Neural progenitor cell (in vitro differentiated cells): ENCODE measurements at regions not wholly inside any gene's neighbourhood (a gene's known extent, or its start where the extent isn't known, plus 50 kb on each side); places are given as distances from the start of the nearest gene placed in this dataset.

ENCODE experiments used
- DNase-seq: peaks from one replicate; pipeline ENCODE4 v3.0.0-alpha.2; 2016; ENCODE audit warnings: low spot score
- H2AFZ ChIP-seq: fragments of 200-600 bp; sonication (generic); replicated peaks from 2 replicates; pipeline ENCODE4 v1.6.1; 2016; ENCODE audit warnings: antibody characterized with exemption
- H3F3A ChIP-seq: fragments of 200-600 bp; sonication (generic); 2 replicates; pipeline ENCODE4 v1.6.1; 2016; ENCODE audit warnings: antibody characterized with exemption, low read depth
- H3K27ac ChIP-seq: fragments of 200-600 bp; sonication (generic); 2 replicates; pipeline ENCODE4 v1.5.1; 2016; ENCODE audit warnings: mild to moderate bottlenecking
- H3K27me3 ChIP-seq: fragments of 200-600 bp; sonication (generic); 2 replicates; pipeline ENCODE4 v1.6.1; 2016; ENCODE audit warnings: mild to moderate bottlenecking, moderate library complexity
- H3K36me3 ChIP-seq: fragments of 200-600 bp; sonication (generic); 2 replicates; pipeline ENCODE4 v1.5.1; 2016
- H3K4me1 ChIP-seq: fragments of 200-600 bp; sonication (generic); 2 replicates; pipeline ENCODE4 v1.6.1; 2016; ENCODE audit warnings: mixed run types
- H3K4me2 ChIP-seq: fragments of 200-600 bp; sonication (generic); 2 replicates; pipeline ENCODE4 v1.6.1; 2016
- H3K4me3 ChIP-seq: fragments of 200-600 bp; sonication (generic); 2 replicates; pipeline ENCODE4 v1.5.1; 2016
- H3K79me2 ChIP-seq: fragments of 200-600 bp; sonication (generic); 2 replicates; pipeline ENCODE4 v1.6.1; 2016; ENCODE audit warnings: low read depth
- H3K9ac ChIP-seq: fragments of 200-600 bp; sonication (generic); 2 replicates; pipeline ENCODE4 v1.6.1; 2016
- H3K9me3 ChIP-seq: fragments of 200-600 bp; sonication (generic); 2 replicates; pipeline ENCODE4 v1.5.1; 2016; ENCODE audit warnings: low read depth
- H4K20me1 ChIP-seq: fragments of 200-600 bp; sonication (generic); 2 replicates; pipeline ENCODE4 v1.6.1; 2016; ENCODE audit warnings: low read depth
- H3K27ac Mint-ChIP-seq: 3 replicates; pipeline ENCODE4 v1.8.0; 2021; ENCODE audit warnings: mixed read lengths
- H3K27me3 Mint-ChIP-seq: 2 replicates; pipeline ENCODE4 v1.8.0; 2022; ENCODE audit warnings: low read depth, mild to moderate bottlenecking, inconsistent platforms, moderate library complexity, mixed read lengths; ENCODE audit not compliant: insufficient read depth
- H3K36me3 Mint-ChIP-seq: 3 replicates; pipeline ENCODE4 v1.8.0; 2021; ENCODE audit warnings: mixed read lengths
- H3K4me1 Mint-ChIP-seq: 3 replicates; pipeline ENCODE4 v1.8.0; 2021; ENCODE audit warnings: mixed read lengths
- H3K4me3 Mint-ChIP-seq: 3 replicates; pipeline ENCODE4 v1.8.0; 2021; ENCODE audit warnings: mild to moderate bottlenecking, moderate library complexity, mixed read lengths
- H3K9me3 Mint-ChIP-seq: 3 replicates; pipeline ENCODE4 v1.8.0; 2020; ENCODE audit warnings: mixed read lengths
- EZH2 ChIP-seq: fragments of 200-600 bp; sonication (generic); IDR thresholded peaks from 2 replicates; pipeline ENCODE4 v1.6.1; 2017; ENCODE audit warnings: antibody characterized with exemption, mild to moderate bottlenecking, moderate library complexity
- EZH2phosphoT487 ChIP-seq: fragments of 200-600 bp; sonication (generic); IDR thresholded peaks from 2 replicates; pipeline ENCODE4 v1.6.1; 2017; ENCODE audit warnings: antibody characterized with exemption
- TF ChIP-seq, protein P1 (sequence below): fragments of 200-600 bp; sonication (generic); IDR thresholded peaks from 2 replicates; pipeline ENCODE4 v1.5.1; 2017; ENCODE audit warnings: antibody characterized with exemption, mild to moderate bottlenecking

DNA sequence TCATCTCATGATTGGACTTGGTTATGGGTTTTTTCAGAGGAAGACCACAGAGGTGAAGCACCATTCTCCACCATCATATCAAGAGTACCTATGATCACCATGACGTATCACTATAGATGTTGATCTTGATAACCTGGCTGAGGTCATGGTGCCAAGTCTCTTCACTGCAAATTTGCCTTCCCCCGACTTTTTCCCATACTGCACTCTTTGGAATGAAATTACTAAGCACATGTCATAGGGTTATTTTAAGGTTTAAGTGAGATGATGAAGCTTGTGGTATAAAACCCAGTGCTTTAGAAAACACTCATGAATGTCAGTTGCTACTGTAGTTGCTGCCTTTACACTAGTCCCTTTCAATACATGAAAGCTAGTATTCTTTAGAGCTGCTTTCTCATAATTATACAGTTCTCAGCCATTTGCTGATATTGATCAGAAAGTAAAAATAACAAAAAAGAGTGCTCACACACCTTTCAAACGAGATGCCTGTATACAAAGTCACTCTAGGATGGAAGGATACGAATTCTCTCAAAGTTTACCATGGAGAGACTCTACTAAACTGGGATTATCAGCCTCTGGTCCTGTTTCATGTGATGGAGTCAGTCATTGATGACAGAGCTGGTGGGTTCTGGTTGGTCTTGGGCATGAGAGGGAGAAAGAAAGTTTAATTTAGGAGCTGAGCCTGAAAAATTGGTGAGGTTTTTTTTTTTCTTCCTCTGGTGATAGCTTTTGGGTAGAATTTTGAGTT is 228.1 kb downstream of the PRL start:
- no peaks in the 10 kb centered on the region for H3F3A ChIP-seq
- H3K79me2 ChIP-seq, result no peaks in the 10 kb centered on the region
- peaks cover 3% of the 10 kb centered on the region for H3K27me3 Mint-ChIP-seq
- H3K36me3 ChIP-seq, result no peaks in the 10 kb centered on the region
- H3K4me3 Mint-ChIP-seq, result no peak overlapping the region
- H4K20me1 ChIP-seq, result no peaks in the 10 kb centered on the region
- H3K4me2 ChIP-seq, result no peak overlapping the region
- H3K9ac ChIP-seq, result no peak overlapping the region
- no peak for DNase-seq
- TF ChIP-seq, protein P1, sequence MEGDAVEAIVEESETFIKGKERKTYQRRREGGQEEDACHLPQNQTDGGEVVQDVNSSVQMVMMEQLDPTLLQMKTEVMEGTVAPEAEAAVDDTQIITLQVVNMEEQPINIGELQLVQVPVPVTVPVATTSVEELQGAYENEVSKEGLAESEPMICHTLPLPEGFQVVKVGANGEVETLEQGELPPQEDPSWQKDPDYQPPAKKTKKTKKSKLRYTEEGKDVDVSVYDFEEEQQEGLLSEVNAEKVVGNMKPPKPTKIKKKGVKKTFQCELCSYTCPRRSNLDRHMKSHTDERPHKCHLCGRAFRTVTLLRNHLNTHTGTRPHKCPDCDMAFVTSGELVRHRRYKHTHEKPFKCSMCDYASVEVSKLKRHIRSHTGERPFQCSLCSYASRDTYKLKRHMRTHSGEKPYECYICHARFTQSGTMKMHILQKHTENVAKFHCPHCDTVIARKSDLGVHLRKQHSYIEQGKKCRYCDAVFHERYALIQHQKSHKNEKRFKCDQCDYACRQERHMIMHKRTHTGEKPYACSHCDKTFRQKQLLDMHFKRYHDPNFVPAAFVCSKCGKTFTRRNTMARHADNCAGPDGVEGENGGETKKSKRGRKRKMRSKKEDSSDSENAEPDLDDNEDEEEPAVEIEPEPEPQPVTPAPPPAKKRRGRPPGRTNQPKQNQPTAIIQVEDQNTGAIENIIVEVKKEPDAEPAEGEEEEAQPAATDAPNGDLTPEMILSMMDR, result no peak
- TF ChIP-seq EZH2 (no peak), EZH2phosphoT487 (no peak)
- H3K27ac Mint-ChIP-seq, result no peak overlapping the region
- no peaks in the 10 kb centered on the region for H3K9me3 ChIP-seq
- peaks cover 4% of the 10 kb centered on the region for H3K4me1 ChIP-seq
- no peaks in the 10 kb centered on the region for H3K27me3 ChIP-seq
- no peak overlapping the region for H2AFZ ChIP-seq
- H3K4me3 ChIP-seq, result no peak overlapping the region
- peaks cover 16% of the 10 kb centered on the region for H3K36me3 Mint-ChIP-seq
- peaks cover 17% of the 10 kb centered on the region for H3K4me1 Mint-ChIP-seq
- H3K27ac ChIP-seq, result no peak overlapping the region
- no peaks in the 10 kb centered on the region for H3K9me3 Mint-ChIP-seq

DNA sequence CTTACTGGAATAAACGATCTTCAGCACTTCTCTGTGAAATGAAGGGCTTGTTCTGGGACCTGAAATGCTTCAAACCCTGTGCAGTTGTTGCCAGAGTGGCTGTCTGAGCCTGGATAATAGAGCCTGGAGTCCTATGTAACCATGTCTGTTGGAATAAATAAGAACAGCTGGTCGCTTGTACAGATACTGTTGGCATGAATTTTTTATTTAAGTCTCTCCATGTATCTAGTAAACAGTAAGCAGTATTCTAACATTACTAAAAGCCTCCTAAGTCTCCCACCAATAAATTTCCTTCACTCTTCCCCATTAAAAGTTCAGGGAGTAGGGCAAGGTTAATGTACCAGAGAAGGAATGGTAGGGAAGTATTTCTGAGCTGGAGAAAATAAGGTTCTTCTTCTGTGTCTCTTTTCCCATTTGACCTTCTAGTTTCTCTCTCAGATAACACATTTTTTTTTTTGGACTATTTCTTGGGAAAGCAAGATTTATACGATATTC is 227.5 kb downstream of the PRL start:
- Mint-ChIP-seq H3K27me3 (peaks cover 3% of the 10 kb centered on the region), H3K4me1 (peaks cover 17% of the 10 kb centered on the region), H3K27ac (no peak overlapping the region), H3K9me3 (no peaks in the 10 kb centered on the region), H3K36me3 (peaks cover 20% of the 10 kb centered on the region), H3K4me3 (no peak overlapping the region)
- Histone ChIP-seq H3K9ac (no peak overlapping the region), H3F3A (no peaks in the 10 kb centered on the region), H2AFZ (no peak overlapping the region), H3K4me2 (no peak overlapping the region), H4K20me1 (no peaks in the 10 kb centered on the region), H3K27ac (no peak overlapping the region), H3K36me3 (no peaks in the 10 kb centered on the region), H3K79me2 (no peaks in the 10 kb centered on the region), H3K4me1 (peaks cover 4% of the 10 kb centered on the region), H3K27me3 (no peaks in the 10 kb centered on the region), H3K4me3 (no peak overlapping the region), H3K9me3 (no peaks in the 10 kb centered on the region)
- no peak for TF ChIP-seq EZH2phosphoT487
- no peak for TF ChIP-seq EZH2
- TF ChIP-seq, protein P1, result no peak
- no peak for DNase-seq

DNA sequence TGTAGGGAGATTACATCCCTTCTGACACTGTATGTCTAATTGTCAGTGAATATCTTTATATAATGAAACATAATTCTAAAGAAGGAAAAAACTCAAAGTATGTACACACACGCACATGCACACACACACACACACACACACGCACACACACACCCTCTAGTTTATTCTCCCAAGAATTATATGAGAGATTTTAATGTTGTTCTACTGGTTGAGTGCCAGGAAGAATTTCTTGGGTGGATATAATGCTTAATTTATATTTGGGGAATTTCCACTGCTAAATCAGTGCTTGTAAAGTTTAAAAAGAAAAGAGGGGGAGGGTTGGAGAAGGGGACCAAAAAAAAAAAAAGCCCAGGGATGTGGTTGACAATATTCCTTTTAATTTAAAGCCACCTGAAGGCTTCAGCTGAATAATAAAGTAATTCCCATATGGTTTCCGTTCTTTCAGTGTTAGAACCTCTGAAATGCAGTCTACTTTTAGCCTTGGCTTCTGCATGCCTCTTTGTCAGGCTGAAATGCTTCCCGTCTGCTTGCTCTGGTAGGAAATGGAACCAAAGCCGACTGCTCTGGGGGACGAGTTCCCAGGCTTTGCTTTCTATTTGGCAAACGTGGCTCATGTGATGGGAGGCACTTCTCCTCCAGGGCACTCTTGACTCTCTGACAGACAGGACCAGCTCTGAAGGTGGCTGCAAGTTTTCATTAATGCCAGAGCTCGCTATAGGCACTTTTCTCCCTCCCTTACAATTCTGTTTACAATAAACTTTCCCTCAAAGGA is 225.4 kb downstream of the PRL start:
- peaks cover 24% of the 10 kb centered on the region for H3K36me3 Mint-ChIP-seq
- peaks cover 13% of the 10 kb centered on the region for H3K4me1 Mint-ChIP-seq
- H3K79me2 ChIP-seq, result no peaks in the 10 kb centered on the region
- no peak overlapping the region for H3K4me2 ChIP-seq
- H3K4me1 ChIP-seq, result peaks cover 4% of the 10 kb centered on the region
- H3K9me3 ChIP-seq, result no peaks in the 10 kb centered on the region
- H3K27ac Mint-ChIP-seq, result peak overlapping the region; percentile 58
- H3K4me3 Mint-ChIP-seq, result no peak overlapping the region
- no peak overlapping the region for H3K9ac ChIP-seq
- H3K9me3 Mint-ChIP-seq, result no peaks in the 10 kb centered on the region
- H3K4me3 ChIP-seq, result no peak overlapping the region
- H3F3A ChIP-seq, result no peaks in the 10 kb centered on the region
- H3K36me3 ChIP-seq, result no peaks in the 10 kb centered on the region
- H4K20me1 ChIP-seq, result no peaks in the 10 kb centered on the region
- H3K27ac ChIP-seq, result no peak overlapping the region
- DNase-seq, result peak; percentile 21
- peaks cover 3% of the 10 kb centered on the region for H3K27me3 Mint-ChIP-seq
- H2AFZ ChIP-seq, result no peak overlapping the region
- TF ChIP-seq EZH2phosphoT487, result no peak
- TF ChIP-seq, protein P1, result no peak
- no peak for TF ChIP-seq EZH2
- no peaks in the 10 kb centered on the region for H3K27me3 ChIP-seq
